H7 (cell line): ENCODE measurements at regions not wholly inside any gene's neighbourhood (a gene's known extent, or its start where the extent isn't known, plus 50 kb on each side); places are given as distances from the start of the nearest gene placed in this dataset.

ENCODE experiments used
- DNase-seq: peaks from one replicate; pipeline ENCODE4 v3.0.0; 2012
- H3K27me3 ChIP-seq: 2 replicates; pipeline ENCODE4 v1.6.0; 2011; ENCODE audit warnings: mild to moderate bottlenecking, low read length; ENCODE audit not compliant: control insufficient read depth, insufficient read depth
- H3K36me3 ChIP-seq: replicated peaks from 2 replicates; pipeline ENCODE4 v1.5.1; 2011; ENCODE audit warnings: low read length; ENCODE audit not compliant: control insufficient read depth, insufficient read depth
- H3K4me3 ChIP-seq: 2 replicates; pipeline ENCODE4 v1.5.1; 2011; ENCODE audit warnings: low read depth, mild to moderate bottlenecking, control low read depth, low read length, moderate library complexity; ENCODE audit not compliant: insufficient read depth

- no peak for DNase-seq
- H3K27me3 ChIP-seq = no peaks in the 10 kb centered on the region
- no peak overlapping the region for H3K4me3 ChIP-seq
- no peaks in the 10 kb centered on the region for H3K36me3 ChIP-seq
These were observed 1841.8 kb downstream of the PCDH7 start for GRCh38 chr4:32562010-32562409.

GRCh38 chr4:32564626-32565025, 1844.5 kb downstream of the PCDH7 start:
- Histone ChIP-seq H3K36me3 (no peaks in the 10 kb centered on the region), H3K4me3 (no peak overlapping the region), H3K27me3 (no peaks in the 10 kb centered on the region)
- DNase-seq = no peak

- Histone ChIP-seq H3K4me3 (no peak overlapping the region), H3K36me3 (no peaks in the 10 kb centered on the region), H3K27me3 (no peaks in the 10 kb centered on the region)
- DNase-seq = no peak
These were observed 1849.7 kb downstream of the PCDH7 start for GRCh38 chr4:32569861-32570260.

GRCh38 chr4:32572366-32572765, 1852.2 kb downstream of the PCDH7 start:
- Histone ChIP-seq H3K27me3 (no peaks in the 10 kb centered on the region), H3K4me3 (no peak overlapping the region), H3K36me3 (no peaks in the 10 kb centered on the region)
- DNase-seq = no peak

GRCh38 chr4:32574803-32575202, 1854.6 kb downstream of the PCDH7 start:
- DNase-seq = no peak
- H3K4me3 ChIP-seq = no peak overlapping the region
- no peaks in the 10 kb centered on the region for H3K36me3 ChIP-seq
- H3K27me3 ChIP-seq = no peaks in the 10 kb centered on the region

- Histone ChIP-seq H3K36me3 (no peaks in the 10 kb centered on the region), H3K27me3 (no peaks in the 10 kb centered on the region), H3K4me3 (no peak overlapping the region)
- no peak for DNase-seq
These were observed 1868.9 kb downstream of the PCDH7 start for GRCh38 chr4:32589097-32589496.

- Histone ChIP-seq H3K4me3 (no peak overlapping the region), H3K27me3 (no peaks in the 10 kb centered on the region), H3K36me3 (no peaks in the 10 kb centered on the region)
- DNase-seq = no peak
These were observed 1869.7 kb downstream of the PCDH7 start for GRCh38 chr4:32589853-32590252.

GRCh38 chr4:32597354-32597753, 1877.2 kb downstream of the PCDH7 start:
- H3K4me3 ChIP-seq = no peak overlapping the region
- no peak for DNase-seq
- H3K36me3 ChIP-seq = no peaks in the 10 kb centered on the region
- no peaks in the 10 kb centered on the region for H3K27me3 ChIP-seq

- DNase-seq = no peak
- Histone ChIP-seq H3K27me3 (no peaks in the 10 kb centered on the region), H3K36me3 (no peaks in the 10 kb centered on the region), H3K4me3 (no peak overlapping the region)
These were observed 1881.7 kb downstream of the PCDH7 start for GRCh38 chr4:32601848-32602247.

GRCh38 chr4:32607978-32608377, 1887.8 kb downstream of the PCDH7 start:
- Histone ChIP-seq H3K27me3 (no peaks in the 10 kb centered on the region), H3K4me3 (no peak overlapping the region), H3K36me3 (no peaks in the 10 kb centered on the region)
- no peak for DNase-seq

DNA sequence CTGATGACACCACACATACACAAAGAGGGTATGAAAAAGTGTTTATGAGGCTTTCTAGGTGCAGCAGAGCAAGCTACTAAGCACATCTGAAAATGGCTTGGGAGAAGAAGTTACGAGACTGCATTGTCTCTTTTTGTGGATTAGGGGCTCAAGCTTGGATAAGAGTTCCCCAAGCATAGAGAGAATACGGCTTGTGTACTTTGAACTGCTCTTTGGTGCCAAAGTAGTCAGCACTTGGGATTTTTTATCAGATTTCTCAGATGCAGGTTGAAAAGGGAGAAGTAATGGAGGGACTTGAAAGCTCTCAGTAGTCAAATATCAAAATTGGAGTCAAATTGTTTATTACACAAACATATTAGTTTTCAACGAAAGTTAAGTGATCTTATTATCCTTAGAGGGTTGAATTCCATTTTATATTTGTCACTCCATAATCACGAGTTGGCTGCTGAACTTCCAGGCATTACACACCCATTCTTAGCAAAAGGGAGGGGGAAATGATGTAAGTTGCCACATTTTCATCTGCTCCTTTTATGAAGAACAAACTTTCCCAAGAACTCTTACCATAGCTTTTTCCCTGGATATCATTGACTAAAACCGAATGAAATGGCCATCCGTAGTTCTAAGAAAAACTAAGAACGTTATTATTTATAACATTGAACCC, 1904.9 kb downstream of the PCDH7 start:
- Histone ChIP-seq H3K4me3 (no peak overlapping the region), H3K27me3 (no peaks in the 10 kb centered on the region), H3K36me3 (no peaks in the 10 kb centered on the region)
- DNase-seq = no peak

DNA sequence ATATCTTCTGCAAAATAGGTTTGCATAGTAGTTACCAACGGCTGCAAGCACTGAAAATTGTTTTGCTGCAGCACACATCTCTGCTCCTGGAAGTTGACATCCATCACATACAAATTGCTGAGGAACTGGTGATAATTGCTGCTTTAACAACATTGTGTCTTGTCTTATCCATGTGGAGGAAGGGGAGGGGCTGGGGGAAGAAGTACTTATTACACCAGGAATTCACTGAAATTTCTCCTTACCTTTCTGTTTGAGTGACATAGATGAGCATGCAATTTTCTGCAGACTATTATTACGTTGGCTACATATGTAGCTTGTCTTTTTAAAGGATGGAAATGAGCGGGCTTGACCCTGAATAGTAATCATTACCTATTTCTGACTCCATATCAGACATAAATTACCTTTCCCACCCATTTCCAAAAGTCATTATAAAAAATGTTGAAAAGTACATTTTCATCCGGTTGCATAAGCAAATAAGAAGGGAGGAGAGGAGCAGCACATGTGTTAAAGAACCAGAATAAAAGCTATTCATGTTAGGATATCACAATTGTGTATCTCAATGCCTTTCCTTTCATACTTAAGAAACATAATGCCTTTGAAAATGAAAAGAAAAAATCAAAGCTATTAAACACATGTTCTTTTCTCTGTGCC, 1905.6 kb downstream of the PCDH7 start:
- Histone ChIP-seq H3K36me3 (no peaks in the 10 kb centered on the region), H3K4me3 (no peak overlapping the region), H3K27me3 (no peaks in the 10 kb centered on the region)
- DNase-seq = no peak

GRCh38 chr4:32631831-32632230, 1911.7 kb downstream of the PCDH7 start:
- DNase-seq = peak; percentile 2
- H3K36me3 ChIP-seq = no peaks in the 10 kb centered on the region

GRCh38 chr4:32633421-32633820, 1913.3 kb downstream of the PCDH7 start:
- Histone ChIP-seq H3K27me3 (no peaks in the 10 kb centered on the region), H3K4me3 (no peak overlapping the region), H3K36me3 (no peaks in the 10 kb centered on the region)
- no peak for DNase-seq

More at GRCh38 chr4:32631831-32632230, 1911.7 kb downstream of the PCDH7 start:
- no peaks in the 10 kb centered on the region for H3K27me3 ChIP-seq
- no peak overlapping the region for H3K4me3 ChIP-seq

DNA sequence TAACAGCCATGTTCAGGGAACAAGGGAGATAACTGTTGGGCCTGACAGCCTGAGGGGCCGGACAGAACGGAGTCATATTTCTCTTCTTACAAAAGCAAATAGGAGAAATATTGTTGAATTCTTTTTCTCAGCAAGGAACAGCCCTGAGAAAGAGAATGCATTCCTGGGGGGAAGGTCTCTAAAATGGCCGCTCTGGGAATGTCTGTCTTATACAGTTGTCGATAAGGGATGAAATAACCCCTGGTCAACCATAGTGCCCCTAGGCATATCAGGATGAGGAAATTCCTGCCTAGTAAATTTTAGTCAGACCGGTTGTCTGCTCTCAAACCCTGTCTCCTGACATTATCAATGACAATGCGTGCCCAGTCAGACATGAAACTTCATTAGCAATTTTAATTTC, 1925.5 kb downstream of the PCDH7 start:
- no peaks in the 10 kb centered on the region for H3K27me3 ChIP-seq
- no peak for DNase-seq
- no peaks in the 10 kb centered on the region for H3K36me3 ChIP-seq
- no peak overlapping the region for H3K4me3 ChIP-seq
